Tibial nerve (tissue), 4 donors: ENCODE measurements at regions not wholly inside any gene's neighbourhood (a gene's known extent, or its start where the extent isn't known, plus 50 kb on each side); places are given as distances from the start of the nearest gene placed in this dataset.

Experiments
- EP300 ChIP-seq, 2 donors: sonication (generic); formaldehyde crosslinking; IDR thresholded peaks; one replicate each; pipeline ENCODE4 v1.6.1; 2017; ENCODE audit warnings: antibody characterized with exemption in 2 of 2, mild to moderate bottlenecking in 1 of 2
- POLR2A ChIP-seq, 2 donors: fragments of 450-650 bp; IDR thresholded peaks; one replicate each; pipeline ENCODE4 v1.6.1; 2017; ENCODE audit warnings: antibody characterized with exemption in 2 of 2, mild to moderate bottlenecking in 2 of 2, moderate library complexity in 2 of 2
- TF ChIP-seq, protein P1 (sequence below), 5 experiments: fragments of 200-600 bp in 3 of 5; fragments of 450-650 bp in 2 of 5; sonication (generic) in 3 of 5; IDR thresholded peaks; one replicate each; pipeline ENCODE4 v1.5.1; 2016 to 2019; ENCODE audit warnings: antibody characterized with exemption in 5 of 5, mild to moderate bottlenecking in 3 of 5, moderate library complexity in 2 of 5

DNA sequence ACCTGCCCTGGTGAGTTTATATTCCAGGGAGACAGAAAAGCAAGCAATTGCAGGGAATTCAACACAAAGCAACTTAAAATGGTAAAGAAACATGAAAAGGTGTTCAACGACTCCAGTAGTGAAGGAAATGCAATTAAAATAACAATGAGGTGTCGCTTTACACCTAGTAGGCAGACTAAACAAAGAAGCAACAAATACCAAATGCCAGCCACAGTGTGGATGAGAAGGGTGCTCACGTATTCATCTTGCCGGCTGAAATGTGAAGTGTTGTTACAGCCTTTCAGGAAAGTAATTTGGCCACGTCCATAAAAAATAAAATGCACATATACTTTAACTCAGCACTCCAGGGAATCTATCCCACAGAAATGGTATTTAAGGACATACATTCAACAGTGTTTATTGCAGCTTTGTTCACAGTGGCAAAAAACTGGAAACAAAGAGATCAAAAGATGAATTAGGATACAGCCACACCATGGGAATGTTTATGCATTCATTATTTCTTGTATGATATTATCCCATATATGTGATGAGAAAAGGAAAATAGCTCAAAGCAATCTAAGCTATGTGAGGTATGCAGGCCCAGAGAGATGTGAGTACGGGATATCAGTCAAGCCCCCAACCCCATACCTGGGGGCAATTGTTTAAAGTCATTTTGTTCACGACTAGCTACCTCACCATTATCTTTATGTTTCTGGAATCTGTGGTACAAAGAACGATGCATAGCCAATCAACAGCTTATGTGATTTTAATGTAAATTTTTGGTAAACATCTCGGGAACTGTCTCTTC lies 266.0 kb upstream of the SOX4 start:
- TF ChIP-seq, protein P1, sequence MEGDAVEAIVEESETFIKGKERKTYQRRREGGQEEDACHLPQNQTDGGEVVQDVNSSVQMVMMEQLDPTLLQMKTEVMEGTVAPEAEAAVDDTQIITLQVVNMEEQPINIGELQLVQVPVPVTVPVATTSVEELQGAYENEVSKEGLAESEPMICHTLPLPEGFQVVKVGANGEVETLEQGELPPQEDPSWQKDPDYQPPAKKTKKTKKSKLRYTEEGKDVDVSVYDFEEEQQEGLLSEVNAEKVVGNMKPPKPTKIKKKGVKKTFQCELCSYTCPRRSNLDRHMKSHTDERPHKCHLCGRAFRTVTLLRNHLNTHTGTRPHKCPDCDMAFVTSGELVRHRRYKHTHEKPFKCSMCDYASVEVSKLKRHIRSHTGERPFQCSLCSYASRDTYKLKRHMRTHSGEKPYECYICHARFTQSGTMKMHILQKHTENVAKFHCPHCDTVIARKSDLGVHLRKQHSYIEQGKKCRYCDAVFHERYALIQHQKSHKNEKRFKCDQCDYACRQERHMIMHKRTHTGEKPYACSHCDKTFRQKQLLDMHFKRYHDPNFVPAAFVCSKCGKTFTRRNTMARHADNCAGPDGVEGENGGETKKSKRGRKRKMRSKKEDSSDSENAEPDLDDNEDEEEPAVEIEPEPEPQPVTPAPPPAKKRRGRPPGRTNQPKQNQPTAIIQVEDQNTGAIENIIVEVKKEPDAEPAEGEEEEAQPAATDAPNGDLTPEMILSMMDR (IDR thresholded peaks at IDR 0.05): no peak
- TF ChIP-seq POLR2A (IDR thresholded peaks at IDR 0.05) (no peak), EP300 (IDR thresholded peaks at IDR 0.05) (no peak)
